ENCODE measurements at regions not wholly inside any gene's neighbourhood (a gene's known extent, or its start where the extent isn't known, plus 50 kb on each side); places are given as distances from the start of the nearest gene placed in this dataset.
"Not testable (repeated sequence)": the region's sequence is repeated elsewhere in the genome, so short reads cannot be mapped to it uniquely, and the experiment has no call there.

DNA sequence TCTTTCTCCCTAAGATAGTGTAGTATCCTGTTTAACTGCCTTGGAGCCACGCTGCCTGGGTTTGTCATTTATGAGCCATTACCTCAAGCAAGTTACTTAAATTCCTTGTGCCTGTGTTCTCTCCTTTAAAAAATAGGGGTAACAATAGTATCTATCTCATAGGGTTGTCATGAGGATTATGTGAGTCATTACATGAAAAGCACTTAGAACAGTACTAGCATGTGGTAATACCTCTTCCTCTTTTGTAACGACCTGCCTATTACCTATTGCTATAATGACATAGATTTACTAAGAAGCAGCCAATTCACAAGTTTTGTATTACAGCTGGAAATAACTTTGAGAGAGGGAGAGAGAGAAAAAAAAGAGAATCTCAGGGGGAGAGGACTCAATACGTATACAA, 834.7 kb downstream of the RAPGEF2 start:
- no peak for DNase-seq (ENCODE audit: low read depth)

DNA sequence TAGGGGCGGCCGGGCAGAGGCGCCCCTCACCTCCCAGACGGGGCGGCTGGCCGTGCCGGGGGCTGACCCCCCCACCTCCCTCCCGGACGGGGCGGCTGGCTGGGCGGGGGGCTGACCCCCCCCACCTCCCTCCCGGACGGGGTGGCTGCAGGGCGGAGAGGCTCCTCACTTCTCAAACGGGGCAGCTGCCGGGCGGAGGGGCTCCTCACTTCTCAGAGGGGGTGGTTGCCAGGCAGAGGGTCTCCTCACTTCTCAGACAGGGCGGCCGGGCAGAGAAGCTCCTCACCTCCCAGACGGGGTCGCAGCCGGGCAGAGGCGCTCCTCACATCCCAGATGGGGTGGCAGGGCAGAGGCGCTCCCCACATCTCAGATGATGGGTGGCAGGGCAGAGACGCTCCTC, 836.8 kb downstream of the RAPGEF2 start:
- not testable (repeated sequence) for DNase-seq (ENCODE audit: low read depth)

DNA sequence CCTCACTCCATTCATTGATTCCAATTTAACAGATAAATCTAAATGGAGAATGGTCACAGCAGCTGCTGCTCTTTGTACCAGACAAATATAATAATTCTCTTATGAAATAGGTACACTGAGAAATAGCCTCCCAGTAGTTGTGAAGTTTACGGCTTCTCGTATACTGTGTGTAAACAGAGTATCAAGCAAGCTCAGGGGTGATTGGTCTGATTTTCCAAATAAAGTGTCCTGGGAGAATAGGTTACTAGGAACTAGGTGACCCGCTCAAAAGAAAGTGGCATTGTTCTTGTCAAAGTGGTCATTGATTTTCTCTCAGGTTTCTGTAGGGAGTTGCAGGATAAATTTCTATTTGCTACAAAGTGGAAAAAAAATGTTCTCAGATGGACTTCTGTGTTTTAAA, 838.2 kb downstream of the RAPGEF2 start:
- no peak for DNase-seq (ENCODE audit: low read depth)

DNA sequence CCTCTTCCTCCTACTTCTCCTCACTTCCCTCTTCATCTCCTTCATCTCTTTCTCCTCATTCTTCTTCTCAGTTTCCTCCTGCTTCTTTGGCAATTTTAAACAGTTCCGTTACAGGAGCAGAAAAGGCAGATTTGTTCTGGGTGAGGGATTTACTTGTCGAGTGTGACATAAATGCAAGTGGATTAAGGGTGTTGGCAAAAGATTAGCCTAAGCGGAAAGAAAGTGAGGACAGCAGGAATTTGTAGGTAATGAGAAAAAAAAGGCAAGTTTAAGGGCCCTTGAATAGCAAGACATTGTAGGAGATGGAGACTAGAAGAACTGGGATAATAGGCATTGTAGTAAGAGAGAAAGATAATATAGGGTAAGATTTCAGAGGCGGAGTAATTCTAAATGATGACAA, 841.6 kb downstream of the RAPGEF2 start:
- no peak for DNase-seq (ENCODE audit: low read depth)

DNA sequence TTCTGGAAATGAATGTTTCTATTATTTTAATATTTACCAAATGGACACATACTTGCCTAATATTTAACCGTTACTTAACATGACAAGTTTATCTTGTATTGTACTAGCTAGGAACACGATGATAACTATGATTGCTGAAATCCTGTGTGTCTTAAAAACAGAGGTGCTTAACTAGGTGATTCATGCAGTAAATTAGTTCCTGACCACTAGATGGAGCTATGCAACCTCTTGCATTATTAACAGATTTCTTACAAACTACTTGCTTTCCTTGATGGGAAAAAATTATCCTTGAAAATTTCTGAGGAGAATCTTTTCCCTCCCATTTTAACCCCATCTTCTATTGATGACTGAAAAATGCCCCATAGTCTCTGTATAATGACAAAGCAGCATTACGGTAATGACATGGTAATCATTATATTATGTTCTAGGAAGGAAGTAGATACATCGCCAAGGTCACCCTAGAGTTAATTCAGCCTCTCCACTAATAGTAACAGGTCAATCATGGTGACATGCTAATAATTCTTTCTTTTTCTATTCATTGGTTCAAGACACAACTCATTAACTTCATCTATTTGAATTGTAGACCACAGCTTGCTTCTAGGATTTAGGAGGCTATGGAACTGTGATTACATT, 844.2 kb downstream of the RAPGEF2 start:
- DNase-seq (ENCODE audit: low read depth), result no peak

DNA sequence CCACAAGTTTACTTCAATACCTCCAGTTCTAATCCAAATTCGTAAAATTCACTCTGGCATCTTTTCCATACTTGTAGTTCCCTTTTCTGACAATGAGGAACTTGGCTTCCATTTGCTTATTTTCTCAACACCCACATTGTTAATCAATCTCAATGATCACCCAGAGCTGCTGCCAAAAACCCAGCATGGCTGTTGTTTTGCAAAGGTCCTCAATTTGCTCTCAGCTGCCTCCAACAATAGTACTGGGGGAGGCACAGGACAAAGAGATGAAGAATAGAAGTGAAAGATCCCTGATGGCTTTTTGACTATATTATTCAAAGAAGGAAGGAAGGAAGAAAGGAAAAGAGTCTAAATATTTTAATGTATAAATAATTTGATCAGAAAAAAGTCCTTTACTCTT, 847.8 kb downstream of the RAPGEF2 start:
- no peak for DNase-seq (ENCODE audit: low read depth)

DNA sequence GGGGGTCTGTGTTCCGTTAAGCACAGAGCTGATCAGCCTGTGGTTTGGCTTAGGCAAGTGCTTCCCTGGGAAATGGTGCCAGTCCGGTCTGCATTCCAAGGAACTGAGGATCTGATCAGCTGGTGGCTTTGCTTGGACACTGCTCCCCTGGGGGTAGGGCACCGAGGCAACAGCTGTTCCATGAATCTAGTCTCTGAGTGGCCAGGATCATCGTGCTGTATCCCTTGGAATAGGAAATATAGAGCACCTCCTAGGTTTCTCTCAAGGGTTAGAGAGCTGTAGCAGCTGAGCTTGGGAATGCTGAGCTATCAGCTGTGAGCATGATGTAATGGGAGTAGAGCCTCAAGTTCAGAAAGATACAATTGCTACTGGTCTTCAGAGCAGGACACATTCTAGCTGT, 863.9 kb downstream of the RAPGEF2 start:
- DNase-seq (ENCODE audit: low read depth), result no peak

DNA sequence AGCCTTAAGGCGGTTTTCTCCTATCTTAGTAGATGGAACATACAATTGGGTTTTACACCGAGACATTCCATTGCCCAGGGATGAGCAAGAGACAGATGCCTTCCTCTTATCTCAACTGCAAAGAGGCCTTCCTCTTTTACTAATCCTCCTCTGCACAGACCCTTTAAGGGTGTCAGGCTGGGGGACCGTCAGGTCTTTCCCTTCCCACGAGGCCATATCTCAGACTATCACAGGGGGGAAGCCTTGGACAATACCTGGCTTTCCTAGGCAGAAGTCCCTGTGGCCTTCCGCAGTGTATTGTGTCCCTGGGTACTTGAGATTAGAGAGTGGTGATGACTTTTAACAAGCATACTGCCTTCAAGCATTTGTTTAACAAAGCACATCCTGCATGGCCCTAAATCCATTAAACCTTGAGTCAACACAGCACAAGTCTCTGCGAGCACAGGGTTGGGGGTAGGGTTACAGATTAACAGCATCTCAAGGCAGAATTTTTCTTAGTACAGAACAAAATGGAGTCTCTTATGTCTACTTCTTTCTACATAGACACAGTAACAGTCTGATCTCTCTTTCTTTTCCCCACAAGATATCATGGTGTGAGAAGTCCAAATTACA, 874.1 kb downstream of the RAPGEF2 start:
- DNase-seq (ENCODE audit: low read depth), result not testable (repeated sequence)

DNA sequence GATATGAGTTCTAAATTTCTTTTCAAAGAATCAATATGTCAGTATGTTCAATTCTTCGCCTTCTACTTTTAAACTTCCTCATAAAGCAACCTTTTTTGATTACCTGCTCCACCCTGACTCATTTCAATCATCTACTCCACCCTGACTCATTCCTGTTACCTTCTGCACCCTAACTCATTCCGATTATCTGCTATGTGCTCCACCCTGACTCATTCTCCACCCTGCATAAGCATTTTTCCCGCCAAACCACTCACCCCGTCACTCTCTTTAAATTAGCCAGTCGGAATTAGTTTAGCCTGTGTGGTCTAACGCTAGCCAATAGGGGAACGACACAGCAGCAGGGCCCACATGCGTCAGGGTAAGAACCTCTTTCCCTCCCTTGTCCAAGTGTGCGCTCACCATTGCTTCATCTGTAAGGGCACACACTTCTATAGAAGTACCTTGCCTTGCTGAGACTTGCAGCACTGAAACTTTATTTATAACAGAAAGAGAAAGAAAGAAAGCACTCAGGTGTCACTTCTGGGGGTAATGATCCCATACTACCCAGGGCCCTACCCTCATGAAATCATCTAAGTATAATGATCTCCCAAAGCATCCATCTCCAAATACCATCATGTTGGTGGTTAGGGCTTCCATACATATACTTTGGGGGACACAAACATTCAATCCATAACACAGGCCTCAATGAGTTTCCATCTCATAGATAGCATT, 875.2 kb downstream of the RAPGEF2 start:
- no peak for DNase-seq (ENCODE audit: low read depth)

DNA sequence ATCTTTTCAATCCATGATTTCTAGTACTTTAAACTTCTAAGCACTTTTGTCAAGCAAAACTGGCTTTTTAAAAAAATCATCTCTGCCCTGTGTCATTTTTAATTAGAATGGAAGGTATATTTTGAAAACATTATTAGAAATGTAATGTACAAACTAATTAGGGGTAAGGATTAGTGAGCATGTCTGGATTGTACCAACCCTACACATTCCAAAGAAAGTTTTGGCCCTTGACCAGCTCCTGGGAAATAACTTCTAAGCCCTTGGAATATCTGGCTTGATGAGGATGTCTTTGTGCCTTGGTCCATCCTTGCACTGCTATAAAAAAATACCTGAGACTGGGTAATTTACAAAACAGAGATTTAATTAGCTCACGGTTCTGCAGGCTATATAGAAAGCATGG, 876.5 kb downstream of the RAPGEF2 start:
- DNase-seq (ENCODE audit: low read depth), result no peak

DNA sequence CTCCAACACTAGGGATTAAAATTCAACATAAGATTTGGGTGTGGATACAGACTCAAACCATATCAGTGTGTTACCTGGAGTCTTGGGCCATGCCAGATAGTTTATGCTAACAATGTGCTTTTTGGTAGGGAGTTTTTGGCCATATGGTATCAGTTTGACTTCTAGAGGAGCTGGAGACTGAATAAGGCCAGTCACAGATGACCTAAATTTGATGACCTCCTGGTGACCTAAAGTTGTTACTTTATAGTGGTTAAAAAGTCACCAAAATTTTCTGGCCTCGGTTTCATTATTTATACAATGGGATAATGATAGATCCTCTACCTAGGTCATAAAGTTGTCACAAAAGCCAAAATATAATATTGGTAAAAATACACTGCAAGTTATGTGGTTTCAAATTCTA, 877.1 kb downstream of the RAPGEF2 start:
- no peak for DNase-seq (ENCODE audit: low read depth)

DNA sequence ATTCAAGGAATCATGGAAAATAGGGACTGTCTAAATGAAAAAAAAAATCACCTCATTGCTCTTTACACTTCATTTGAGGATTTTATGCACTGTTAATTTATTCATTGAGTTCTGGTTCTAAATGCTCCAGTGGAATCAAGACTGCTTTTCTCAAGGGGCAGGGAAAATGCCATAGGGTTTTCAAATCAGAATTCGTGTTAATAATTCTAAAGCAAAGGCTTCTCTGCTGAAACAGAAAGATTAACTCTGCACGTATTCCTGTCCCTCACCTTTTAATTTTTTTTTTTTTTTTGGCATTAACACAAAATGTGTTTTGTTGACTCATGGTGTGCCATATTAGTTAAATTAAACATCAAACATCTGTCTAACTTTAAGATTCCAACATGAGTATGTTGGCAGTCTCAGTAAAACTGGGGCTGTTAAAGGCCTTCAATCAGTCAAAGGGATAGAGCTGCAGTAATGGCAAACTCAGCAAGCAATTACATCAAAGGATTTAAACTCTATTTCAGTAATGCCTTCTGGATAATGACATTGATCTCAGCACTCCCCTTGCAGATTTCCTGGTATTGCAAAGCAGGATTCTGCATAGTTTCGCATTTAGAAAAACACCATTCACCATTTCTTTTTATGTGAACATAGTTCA, 878.1 kb downstream of the RAPGEF2 start:
- DNase-seq (ENCODE audit: low read depth), result no peak

DNA sequence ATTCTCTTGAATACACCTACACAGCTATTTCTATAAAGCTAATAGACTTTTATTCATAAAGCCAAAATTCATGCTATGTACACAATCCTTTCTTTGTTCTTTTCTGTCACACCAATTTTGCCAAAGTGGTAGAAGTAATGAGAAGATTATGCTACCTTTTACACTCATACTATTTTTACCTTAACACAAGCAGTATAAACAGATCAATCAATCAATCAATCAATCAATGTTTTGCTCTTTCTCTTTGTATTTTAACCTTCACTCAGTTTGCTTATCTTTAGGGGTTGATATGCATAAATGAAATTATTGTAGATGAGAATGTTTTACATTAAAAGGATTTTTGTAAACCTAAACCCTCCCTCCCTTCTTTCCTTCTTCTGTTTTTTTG, 878.6 kb downstream of the RAPGEF2 start:
- no peak for DNase-seq (ENCODE audit: low read depth)

DNA sequence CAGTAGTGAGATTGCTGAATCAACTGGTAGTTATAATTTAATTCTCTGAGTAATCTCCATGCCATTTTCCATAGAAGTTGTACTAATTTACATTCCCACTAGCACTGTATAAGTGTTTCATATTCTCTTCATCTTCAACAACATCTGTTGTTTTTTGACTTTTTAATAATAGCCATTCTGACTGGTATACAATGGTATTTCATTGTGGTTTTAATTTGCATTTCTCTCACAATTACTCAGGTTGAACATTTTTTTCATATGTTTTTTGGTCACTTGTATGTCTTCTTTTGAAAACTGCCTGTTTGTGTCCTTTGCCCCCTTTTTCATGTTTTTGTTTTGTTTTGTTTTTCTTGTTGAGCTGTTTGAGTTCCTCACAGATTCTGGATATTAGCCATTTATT, 880.2 kb downstream of the RAPGEF2 start:
- DNase-seq (ENCODE audit: low read depth), result no peak

DNA sequence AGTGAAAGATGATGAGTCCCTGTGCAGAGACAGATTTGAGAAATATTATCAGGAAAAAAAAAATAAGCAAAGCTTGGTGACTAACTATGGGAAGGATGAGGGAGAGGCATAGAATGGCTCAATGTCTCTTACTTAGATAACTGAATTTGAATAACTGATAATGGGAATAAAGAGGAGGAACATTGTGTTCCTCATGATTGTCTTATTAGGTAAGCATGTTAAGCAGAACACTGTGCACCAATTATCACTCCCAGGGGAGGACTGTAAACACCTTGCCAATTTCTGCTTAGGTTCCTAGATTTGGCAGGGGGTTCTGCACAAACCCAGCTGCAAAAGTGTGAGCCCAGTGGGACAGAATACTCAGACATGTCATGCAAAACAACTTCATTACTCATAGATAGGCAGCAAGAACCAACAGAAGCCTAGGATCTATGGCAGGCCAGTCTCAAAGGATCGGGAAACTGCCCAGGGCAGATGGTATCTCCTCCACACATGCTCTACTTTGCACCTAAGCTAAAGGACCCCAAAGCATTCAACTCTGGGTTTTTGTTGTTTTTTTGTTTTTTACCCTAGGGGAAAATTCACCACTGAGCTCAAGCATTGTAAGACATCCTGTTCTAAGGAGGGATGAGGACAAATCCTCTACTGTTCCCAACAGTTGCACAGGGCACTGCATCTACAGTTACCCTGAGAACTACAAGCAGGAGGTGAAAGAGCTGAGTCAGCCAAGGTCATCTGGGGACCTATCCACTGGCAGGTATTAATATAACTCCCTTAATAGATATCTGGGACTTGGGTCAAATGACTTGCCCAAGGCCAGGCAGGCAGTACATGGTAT, 907.0 kb downstream of the RAPGEF2 start:
- DNase-seq (ENCODE audit: low read depth), result no peak

DNA sequence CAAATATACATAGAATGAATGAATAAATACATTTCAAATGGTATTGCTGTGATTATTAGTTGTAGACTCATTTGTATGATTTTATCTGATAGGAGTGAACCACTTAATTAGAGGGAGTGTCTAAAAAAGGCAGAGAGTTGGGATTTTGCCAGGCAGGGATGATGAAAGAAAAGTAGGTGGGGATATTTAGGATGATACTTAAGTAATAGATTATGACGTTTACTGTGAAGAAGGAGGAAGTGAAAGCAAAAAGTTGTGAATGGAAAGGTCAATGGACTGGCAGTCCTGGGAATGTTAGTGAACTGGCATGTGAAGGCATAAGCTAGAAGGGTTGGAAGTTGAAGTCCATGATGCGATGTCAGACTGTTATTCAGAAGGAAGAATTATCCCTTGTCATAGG, 917.1 kb downstream of the RAPGEF2 start:
- DNase-seq (ENCODE audit: low read depth), result no peak

DNA sequence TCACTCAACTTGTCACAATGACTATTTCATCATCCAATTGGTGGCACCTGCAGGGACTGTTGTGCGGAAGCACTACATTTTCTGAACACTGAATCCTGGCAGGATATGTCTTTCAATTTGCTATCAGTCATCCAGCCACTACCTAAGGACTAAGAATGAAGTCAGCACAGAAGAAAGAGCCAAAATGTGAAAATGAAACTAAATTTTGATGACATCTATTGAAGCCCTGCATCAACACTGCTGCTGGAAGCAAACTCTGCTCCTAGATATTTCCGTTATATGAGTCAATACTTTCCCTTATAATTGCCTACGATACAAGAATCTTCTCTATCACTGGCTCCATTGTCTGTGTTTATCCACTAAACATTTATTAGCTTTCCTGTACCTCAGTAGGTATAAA, 917.9 kb downstream of the RAPGEF2 start:
- DNase-seq (ENCODE audit: low read depth), result no peak

DNA sequence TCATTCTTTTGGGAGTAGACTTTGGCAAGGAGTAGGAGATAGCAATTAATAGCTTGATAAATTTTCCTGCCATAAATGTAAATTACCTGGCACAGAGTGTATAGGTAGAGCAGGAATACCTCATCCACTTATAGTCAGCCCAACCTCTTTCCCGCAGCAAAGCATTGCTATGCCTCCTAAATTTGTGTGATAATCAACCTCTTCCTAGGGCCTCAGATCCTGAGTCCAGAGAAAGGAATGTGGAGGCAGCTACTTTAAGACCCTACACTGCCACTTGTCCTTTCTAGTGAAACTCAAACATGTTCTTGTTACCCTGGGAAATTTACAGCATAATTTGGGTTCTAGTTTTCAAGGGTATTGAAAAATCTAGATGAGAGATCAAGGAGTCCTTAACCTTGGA, 919.0 kb downstream of the RAPGEF2 start:
- DNase-seq (ENCODE audit: low read depth), result no peak

DNA sequence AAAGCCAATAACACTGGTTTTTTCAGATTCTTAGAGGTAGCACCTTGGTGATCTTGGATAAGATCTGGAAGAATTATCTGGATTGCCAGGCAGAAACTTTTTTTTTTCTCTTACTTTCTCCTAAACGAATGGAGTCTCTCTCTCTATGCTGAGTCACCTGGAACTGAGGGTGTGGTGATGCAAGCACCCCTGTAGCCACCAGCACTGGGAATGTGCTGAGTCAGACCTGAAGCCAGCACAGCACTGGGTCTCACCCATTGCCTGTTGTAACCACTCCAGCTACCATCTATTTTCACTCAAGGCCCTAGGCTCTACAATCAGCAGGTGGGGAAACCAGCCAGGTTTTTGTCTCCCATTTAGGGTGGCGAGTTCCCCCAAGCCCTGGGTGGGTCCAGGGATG, 923.8 kb downstream of the RAPGEF2 start:
- DNase-seq (ENCODE audit: low read depth), result no peak

DNA sequence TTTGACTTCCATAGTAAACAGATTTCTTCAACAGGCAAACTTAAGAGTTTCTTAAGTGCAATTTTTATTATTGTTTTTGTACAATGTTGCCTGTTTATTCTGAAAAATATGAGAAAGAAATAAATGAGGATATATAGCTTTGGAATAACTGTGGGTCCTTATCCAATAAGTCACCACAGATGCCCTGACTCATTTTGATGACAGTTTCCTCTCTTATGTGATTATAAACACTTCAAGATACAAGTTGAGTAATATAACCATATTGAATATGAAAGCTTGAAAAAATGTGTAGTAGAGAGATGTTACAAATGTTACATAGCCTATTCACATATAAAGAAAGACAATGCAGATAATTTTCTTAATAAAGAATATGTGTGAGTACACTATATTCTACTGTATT, 931.6 kb downstream of the RAPGEF2 start:
- no peak for DNase-seq (ENCODE audit: low read depth)

DNA sequence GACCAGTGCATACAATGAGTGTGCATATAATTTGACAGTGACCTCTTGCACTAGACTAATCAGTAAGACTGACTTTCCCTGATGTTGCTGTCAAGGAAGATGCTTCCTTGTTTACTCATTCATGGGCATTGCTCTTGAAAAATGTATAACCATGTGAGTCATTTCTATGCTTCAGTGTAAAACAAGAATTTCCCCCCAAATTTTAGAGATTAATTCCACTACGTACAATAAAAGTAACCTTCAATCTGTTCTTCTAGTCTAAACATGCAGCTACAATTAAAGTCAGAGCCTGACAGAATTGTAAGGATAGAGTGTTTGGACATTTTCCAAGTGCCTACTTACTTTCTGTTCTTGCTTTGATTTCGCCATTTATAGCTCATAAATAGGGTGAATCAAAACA, 935.7 kb downstream of the RAPGEF2 start:
- no peak for DNase-seq (ENCODE audit: low read depth)

DNA sequence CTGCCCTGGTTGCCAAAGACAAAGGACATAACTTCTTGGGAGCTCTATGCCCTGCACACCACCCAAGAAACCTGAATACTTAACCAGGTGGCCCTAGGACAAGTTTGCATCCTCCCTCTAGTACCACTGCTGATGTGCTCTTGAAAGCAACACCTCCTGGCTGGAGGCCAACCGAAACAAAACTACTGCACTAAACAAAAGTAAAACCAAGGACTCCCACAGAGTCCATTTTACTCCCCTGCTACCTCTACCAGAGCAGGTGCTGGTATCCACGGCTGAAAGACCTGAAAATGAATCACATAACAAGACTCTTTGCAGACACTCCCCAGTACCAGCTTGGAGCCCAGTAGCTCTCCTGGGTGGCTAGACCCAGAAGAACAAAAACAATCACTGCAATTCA, 941.8 kb downstream of the RAPGEF2 start:
- DNase-seq (ENCODE audit: low read depth), result no peak
